GM12864 (cell line): ENCODE measurements at regions not wholly inside any gene's neighbourhood (a gene's known extent, or its start where the extent isn't known, plus 50 kb on each side); places are given as distances from the start of the nearest gene placed in this dataset.
"Not testable (repeated sequence)": the region's sequence is repeated elsewhere in the genome, so short reads cannot be mapped to it uniquely, and the experiment has no call there.

Experiments used
- DNase-seq: peaks from one replicate; pipeline ENCODE4 v3.0.0-alpha.2; 2011; ENCODE audit warnings: low read depth
- H3K4me3 ChIP-seq: 2 replicates; pipeline ENCODE4 v1.5.1; 2011; ENCODE audit warnings: mild to moderate bottlenecking, low read depth, low read length, control low read depth
- TF ChIP-seq, protein P1 (sequence below): IDR thresholded peaks from 2 replicates; pipeline ENCODE4 v1.5.1; 2011; ENCODE audit warnings: low read depth, mild to moderate bottlenecking, moderate library complexity, low read length, control low read depth, inconsistent platforms; ENCODE audit errors: missing control alignments

DNA sequence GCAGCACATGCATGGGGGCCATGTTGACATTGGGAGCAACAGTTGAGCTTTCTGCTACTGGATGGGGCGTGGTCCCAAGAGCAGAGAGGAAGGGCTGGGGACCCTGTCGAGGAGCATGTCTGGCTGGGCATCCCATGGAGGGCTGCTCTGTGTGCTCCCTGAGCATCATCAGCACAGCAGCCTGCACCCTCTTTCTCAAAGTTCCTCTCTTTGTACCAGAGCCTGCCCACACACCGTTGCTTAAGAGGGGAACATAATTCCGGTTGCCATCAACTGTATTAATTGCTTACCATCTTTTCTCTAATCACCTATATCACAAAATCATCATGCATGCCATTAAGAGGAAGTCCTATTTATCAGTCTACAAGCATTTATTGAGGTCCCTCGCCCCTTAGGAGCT is 55.2 kb upstream of the DIRAS2 start:
- TF ChIP-seq, protein P1, sequence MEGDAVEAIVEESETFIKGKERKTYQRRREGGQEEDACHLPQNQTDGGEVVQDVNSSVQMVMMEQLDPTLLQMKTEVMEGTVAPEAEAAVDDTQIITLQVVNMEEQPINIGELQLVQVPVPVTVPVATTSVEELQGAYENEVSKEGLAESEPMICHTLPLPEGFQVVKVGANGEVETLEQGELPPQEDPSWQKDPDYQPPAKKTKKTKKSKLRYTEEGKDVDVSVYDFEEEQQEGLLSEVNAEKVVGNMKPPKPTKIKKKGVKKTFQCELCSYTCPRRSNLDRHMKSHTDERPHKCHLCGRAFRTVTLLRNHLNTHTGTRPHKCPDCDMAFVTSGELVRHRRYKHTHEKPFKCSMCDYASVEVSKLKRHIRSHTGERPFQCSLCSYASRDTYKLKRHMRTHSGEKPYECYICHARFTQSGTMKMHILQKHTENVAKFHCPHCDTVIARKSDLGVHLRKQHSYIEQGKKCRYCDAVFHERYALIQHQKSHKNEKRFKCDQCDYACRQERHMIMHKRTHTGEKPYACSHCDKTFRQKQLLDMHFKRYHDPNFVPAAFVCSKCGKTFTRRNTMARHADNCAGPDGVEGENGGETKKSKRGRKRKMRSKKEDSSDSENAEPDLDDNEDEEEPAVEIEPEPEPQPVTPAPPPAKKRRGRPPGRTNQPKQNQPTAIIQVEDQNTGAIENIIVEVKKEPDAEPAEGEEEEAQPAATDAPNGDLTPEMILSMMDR: no peak
- H3K4me3 ChIP-seq: no peak overlapping the region
- DNase-seq: no peak

DNA sequence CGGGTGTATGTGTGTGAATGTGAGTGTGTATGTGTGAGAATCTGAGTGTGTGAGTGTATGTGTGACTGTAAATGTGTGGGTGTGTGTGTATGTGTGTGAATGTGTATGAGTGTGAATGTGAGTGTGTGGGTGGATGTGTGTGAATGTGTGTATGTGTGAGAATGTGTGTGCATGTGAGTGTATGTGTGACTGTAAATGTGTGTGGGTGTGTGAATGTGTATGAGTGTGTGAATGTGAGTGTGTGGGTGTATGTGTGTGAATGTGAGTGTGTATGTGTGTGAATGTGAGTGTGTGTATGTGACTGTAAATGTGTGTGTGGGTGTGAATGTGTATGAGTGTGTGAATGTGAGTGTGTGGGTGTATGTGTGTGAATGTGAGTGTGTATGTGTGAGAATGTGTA is 51.6 kb upstream of the DIRAS2 start:
- not testable (repeated sequence) for DNase-seq, H3K4me3 ChIP-seq
